DND-41 (cell line): ENCODE measurements at regions not wholly inside any gene's neighbourhood (a gene's known extent, or its start where the extent isn't known, plus 50 kb on each side); places are given as distances from the start of the nearest gene placed in this dataset.

ENCODE experiments used
- EZH2 ChIP-seq: IDR thresholded peaks from 3 replicates; pipeline ENCODE4 v1.6.1; 2012; ENCODE audit warnings: borderline replicate concordance, low read depth, mild to moderate bottlenecking, moderate library complexity, low read length, inconsistent platforms; ENCODE audit not compliant: severe bottlenecking
- TF ChIP-seq, protein P1 (sequence below): IDR thresholded peaks from 2 replicates; pipeline ENCODE4 v1.5.1; 2012; ENCODE audit warnings: borderline replicate concordance, low read length, moderate library complexity, mild to moderate bottlenecking; ENCODE audit not compliant: poor library complexity, severe bottlenecking; ENCODE audit errors: extremely low read depth

DNA sequence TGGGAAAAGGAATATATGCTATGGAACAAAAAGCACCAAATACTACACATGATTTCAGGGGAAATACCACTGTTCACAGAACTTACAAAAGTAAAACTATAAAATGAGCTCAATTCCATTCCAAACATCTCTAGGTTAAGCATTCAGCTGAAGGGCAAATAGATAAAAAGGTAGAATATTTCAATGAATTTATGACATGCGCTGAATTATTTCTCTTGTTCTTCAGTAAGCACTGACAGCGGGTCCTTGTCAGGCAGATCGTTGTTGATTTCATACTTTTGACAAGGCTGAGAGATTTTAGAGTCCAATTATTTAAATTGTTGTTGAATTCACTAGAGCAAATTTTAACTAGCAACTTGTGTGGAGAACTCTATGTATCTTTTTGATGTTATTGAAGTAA is 449.6 kb downstream of the GUCY1A2 start:
- TF ChIP-seq, protein P1, sequence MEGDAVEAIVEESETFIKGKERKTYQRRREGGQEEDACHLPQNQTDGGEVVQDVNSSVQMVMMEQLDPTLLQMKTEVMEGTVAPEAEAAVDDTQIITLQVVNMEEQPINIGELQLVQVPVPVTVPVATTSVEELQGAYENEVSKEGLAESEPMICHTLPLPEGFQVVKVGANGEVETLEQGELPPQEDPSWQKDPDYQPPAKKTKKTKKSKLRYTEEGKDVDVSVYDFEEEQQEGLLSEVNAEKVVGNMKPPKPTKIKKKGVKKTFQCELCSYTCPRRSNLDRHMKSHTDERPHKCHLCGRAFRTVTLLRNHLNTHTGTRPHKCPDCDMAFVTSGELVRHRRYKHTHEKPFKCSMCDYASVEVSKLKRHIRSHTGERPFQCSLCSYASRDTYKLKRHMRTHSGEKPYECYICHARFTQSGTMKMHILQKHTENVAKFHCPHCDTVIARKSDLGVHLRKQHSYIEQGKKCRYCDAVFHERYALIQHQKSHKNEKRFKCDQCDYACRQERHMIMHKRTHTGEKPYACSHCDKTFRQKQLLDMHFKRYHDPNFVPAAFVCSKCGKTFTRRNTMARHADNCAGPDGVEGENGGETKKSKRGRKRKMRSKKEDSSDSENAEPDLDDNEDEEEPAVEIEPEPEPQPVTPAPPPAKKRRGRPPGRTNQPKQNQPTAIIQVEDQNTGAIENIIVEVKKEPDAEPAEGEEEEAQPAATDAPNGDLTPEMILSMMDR = no peak
- no peak for TF ChIP-seq EZH2
